NOMO-1 treated with DMSO at 0.1 percent for 48 hours (cell line): ENCODE measurements at regions not wholly inside any gene's neighbourhood (a gene's known extent, or its start where the extent isn't known, plus 50 kb on each side); places are given as distances from the start of the nearest gene placed in this dataset.
A peak's percentile ranks its signal among the peaks of the same experiment; 100 is the strongest.
"Not testable (repeated sequence)": the region's sequence is repeated elsewhere in the genome, so short reads cannot be mapped to it uniquely, and the experiment has no call there.

Experiments used
- DNase-seq: peaks from one replicate; lab custom pipeline; 2025; ENCODE audit not compliant: unreplicated experiment; lab: John Stamatoyannopoulos, UW

- DNase-seq = no peak
Measured at GRCh38 chr4:114236171-114236769, 256.8 kb upstream of the ARSJ start.

DNA sequence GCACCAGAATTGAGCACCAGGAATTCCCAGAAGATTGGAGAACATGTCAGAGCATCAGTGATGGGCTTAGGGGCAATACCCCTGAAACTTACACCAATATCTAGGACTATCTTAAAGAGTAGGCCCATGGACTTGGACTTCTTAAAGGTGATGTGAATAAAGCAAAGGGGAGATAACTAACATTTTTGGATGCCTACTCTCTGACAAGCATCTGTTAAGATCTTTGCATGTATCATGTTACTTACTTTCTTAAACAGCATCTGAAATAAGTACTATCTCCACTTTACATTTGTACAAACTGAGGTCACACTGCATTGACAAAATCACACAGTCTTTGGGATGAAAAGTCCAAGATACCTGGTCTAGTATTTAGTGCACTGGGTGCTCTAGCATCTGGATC is 258.6 kb upstream of the ARSJ start:
- DNase-seq = no peak

- no peak for DNase-seq
Measured at GRCh38 chr4:114249561-114249960, 270.1 kb upstream of the ARSJ start.

- no peak for DNase-seq
Measured at GRCh38 chr4:114249976-114250375, 270.5 kb upstream of the ARSJ start.

DNA sequence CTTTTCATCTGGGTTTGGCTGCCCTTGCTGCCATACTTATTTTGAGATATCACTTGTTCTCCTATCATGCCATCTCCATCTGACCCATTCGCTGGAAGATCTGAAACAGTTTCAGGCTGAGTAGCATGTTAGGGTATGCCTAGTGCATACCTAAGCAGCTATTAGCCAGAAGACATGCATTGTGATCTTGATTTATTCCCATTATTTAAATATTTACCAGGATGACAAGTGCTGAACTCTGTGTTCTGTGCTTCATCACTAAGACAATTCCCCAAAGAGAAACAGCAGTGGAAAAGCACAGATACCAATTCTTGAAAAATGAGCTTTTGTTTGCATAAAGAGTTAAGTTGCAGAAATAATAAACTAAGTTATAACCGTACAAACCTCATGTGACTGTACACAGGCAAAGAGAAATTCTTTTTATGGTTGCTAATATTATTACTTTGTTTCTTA is 271.0 kb upstream of the ARSJ start:
- DNase-seq = no peak

GRCh38 chr4:114251020-114251419 is 271.6 kb upstream of the ARSJ start:
- DNase-seq = no peak

DNA sequence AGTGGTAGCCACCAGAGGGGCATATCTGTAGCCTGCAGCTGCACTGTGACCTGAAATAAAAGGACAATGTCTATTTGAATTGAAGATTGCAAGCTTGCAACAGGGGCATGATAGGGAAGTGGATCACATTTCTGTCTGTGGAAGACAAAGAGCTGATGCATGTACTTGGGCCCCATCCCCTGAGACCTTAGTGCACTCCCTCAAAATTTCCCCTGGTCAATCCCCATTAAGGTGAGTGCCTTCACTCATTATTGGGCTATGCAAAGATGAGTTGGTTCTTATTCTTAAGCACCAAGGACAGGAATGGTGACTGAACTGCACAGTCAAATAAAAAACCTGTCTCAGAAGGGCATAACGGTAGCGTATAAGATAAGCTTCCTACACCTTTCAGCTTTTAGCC is 273.1 kb upstream of the ARSJ start:
- DNase-seq = no peak

DNA sequence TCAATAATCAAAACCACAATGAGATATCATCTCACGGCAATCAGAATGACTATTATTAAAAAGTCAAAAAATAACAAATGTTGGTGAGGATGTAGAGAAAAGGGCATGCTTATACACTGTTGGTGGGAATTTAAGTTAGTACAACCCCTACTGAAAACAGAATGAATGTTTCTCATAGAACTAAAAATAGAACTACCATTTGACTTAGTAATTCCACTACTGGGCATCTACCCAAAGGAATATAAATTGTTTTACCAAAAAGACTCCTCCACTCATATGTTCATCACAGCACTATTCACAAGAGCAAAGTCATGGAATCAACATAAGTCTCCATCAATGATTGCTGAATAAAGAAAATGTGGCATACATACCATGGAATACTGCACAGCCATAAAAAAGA is 278.1 kb upstream of the ARSJ start:
- no peak for DNase-seq

DNA sequence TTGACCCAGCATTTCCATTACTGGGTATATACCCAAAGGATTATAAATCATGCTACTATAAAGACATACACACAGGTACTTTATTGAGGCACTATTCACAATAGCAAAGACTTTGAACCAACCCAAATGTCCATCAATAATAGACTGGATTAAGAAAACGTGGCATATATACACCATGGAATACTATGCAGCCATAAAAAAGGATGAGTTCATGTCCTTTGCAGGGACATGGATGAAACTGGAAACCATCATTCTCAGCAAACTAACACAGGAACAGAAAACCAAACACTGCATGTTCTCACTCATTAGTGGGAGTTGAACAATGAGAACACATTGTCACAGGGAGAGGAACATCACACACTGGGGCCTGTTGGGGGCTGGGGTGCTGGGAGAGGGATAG is 283.0 kb upstream of the ARSJ start:
- not testable (repeated sequence) for DNase-seq

GRCh38 chr4:114263233-114263632 is 283.8 kb upstream of the ARSJ start:
- no peak for DNase-seq

DNA sequence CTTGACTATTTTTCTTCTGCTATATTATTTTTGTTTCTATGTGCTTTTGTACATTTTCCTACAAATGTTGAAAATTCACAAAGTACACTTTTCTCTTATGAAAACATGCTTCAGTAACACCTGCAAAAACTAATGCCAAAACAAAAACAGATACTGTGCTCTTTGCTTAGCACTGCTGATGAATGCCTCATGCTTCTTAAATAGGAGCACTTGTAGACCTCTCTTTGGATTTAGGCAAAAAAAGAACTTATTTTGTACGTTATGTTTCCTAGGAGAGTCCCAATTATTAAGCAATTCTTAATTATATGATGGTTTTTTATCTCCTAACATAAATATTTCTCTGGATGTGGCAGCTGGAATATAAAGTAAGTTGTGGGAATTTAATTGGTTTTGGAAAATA is 285.0 kb upstream of the ARSJ start:
- DNase-seq = no peak

DNA sequence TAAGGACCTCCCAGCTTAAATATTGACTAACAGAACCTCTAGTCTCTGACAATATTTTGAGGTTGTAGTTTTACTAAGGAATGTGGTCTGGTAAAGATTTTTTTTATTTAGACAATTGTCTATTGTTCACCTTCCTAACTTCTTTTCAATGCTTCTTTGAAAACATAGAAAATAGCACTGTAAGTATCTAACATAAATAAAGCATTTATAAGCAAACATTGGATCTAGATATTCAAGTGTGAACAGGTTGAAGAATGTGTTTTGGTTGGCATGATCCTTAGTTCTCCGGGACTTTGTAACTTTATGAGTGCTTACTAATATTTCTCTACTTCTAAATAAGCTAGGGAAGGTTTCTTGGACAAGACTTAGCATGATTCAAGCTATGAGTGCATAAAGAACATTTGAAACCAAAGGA is 285.4 kb upstream of the ARSJ start:
- no peak for DNase-seq

DNA sequence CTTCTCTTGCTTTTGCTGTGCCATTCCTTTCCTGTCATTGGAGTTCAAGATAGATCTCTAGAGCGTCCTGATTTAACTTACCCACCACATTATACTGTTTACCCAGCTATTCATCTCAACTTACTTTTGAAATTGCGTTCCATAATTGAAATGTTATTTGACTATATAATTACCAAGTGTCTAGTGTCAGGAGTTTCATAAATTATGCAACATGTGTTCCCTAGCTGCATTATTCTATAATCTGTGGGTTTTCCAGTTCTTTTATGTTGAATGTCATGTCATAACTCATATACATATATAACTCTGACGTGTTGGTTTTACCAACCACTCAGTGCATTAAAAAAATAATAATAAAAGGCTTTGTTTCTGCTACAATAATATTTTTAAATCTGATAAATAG is 285.9 kb upstream of the ARSJ start:
- no peak for DNase-seq

DNA sequence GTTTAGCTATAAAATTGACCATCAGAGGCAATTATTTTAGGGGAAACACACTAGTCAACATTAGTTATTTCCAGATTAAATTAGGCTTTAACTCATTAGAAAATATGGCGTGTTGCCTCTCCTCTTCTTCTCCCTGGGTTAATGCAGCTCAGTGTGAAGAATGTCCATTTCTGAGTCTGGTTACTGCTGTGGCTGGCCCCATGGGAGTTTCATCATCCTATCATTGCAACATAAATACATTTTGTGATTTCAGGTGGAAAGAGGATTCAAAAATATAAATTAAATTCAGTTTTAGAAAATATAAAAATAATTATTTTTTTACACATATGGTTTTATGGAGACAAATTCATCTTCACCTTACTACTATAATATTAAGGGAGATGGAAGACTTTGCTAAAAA is 288.5 kb upstream of the ARSJ start:
- DNase-seq = no peak

- DNase-seq = no peak
Measured at GRCh38 chr4:114271031-114271430, 291.6 kb upstream of the ARSJ start.

DNA sequence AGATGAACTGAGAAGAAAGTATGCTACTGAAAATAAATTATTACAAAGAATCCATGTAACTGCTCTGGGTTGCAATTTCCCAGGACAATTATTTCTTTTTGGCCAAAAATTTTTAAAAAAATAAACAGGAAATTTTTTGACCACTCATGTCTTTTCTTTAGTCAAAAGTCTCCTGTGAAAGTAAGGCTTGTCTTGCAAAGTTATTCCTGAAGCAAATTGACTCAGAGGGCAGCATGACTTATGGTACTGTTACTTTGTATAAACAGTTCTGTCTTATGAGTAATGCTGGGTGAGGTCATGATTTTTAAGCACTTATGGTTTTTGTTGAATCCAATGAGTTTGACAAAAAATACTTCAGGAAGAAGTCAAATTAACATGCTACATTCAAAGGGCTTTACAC is 292.8 kb upstream of the ARSJ start:
- peak; percentile 10 for DNase-seq

DNA sequence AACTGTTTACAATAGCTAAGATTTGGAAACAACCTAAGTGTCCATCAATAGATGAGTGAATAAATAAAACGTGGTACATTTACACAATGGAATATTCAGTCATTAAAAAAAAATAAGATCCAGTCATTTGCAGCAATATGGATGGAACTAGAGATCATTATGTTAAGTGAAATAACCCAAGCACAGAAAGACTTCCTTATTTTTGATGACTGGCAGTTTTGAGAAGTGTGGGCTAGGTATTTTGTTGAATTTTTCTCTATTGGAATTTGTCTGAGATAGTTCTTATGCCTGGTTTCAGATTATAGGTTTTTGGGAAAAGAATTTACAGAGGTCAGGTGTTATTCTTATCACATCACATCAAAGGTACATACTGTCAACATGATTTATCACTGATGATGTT is 293.8 kb upstream of the ARSJ start:
- DNase-seq = peak; percentile 83

GRCh38 chr4:114277690-114278089 is 298.2 kb upstream of the ARSJ start:
- no peak for DNase-seq

DNA sequence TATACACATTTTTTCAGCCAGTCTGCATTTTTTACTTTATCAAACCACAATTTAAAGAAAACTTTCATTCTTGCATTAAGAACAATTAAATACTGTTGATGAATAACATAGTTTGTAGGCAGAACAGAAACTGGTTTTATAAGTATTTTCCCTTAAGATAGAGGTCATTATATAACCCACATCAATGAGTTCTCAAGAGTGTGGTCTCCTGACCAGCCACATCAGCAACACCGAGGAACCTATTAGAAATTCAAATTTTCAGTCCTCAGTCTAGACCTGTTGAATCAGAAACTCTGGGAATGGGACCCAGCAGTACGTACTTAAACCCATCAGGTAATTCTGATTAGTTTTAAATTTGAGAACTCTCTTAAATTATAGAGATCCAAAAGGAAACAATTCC is 299.6 kb upstream of the ARSJ start:
- no peak for DNase-seq

GRCh38 chr4:114279711-114280110 is 300.3 kb upstream of the ARSJ start:
- DNase-seq = no peak

DNA sequence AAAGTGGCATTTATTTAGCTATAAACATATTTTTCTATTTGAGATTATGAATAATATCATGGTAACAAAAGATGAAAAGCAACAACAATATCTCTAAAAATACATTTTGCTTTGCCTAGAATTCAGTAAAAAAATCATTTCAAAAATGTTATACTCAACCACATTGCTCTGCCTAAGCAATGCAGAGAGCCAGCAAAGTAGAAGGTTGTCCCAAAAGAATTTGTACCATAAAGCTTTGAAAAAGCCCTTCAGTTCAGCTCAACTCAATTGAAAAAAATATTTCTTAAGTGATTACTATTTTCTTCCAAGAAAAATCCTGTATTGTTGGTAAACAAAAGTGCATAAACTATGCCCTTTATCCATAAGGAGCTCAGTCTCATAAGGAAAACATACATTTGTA is 301.2 kb upstream of the ARSJ start:
- DNase-seq = no peak

GRCh38 chr4:114281164-114281960 is 301.9 kb upstream of the ARSJ start:
- DNase-seq = no peak

DNA sequence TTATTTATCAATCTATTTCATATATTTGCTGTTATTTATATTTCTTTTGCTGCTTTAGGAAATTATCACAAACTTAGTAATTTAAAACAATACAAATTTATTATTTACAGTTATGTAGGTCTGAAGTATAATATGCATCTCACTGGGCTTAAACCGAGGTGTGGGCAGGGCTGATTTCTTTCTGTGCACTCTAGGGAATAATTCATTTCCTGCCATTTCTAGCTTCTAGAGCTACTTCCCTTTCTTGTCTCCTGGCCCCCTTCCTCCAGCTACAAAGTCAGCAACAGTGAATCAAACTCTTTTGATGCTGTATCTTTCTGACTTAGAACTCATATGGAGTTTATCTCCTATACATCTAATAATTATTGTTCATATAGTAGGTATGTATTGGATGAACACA is 303.5 kb upstream of the ARSJ start:
- peak; percentile 49 for DNase-seq
